Right atrium auricular region (tissue), 2 donors: ENCODE measurements at regions not wholly inside any gene's neighbourhood (a gene's known extent, or its start where the extent isn't known, plus 50 kb on each side); places are given as distances from the start of the nearest gene placed in this dataset.

ENCODE experiments used
- DNase-seq: peaks from one replicate; pipeline ENCODE4 v3.0.0-alpha.2; 2019; ENCODE audit warnings: low spot score
- H3K27ac ChIP-seq, 2 donors: fragments of 200-600 bp; sonication (generic); 1 replicate in 1 of 2; 2 replicates in 1 of 2; pipeline ENCODE4 v1.5.1; 2016 to 2019
- H3K27me3 ChIP-seq, 2 donors: fragments of 200-600 bp; sonication (generic); one replicate each; pipeline versions ENCODE4 v1.5.1 to v1.6.0; 2017 to 2019
- H3K36me3 ChIP-seq: fragments of 200-600 bp; sonication (generic); one replicate; pipeline ENCODE4 v1.5.1; 2016
- H3K4me1 ChIP-seq, 2 donors: fragments of 200-600 bp; sonication (generic); one replicate each; pipeline versions ENCODE4 v1.5.1 to v1.6.0; 2017 to 2019
- H3K4me3 ChIP-seq, 2 donors: fragments of 200-600 bp; sonication (generic); 1 replicate in 1 of 2; 2 replicates in 1 of 2; pipeline ENCODE4 v1.5.1; 2017 to 2019; ENCODE audit warnings: mild to moderate bottlenecking in 1 of 2, moderate library complexity in 1 of 2
- H3K9me3 ChIP-seq, 2 donors: fragments of 200-600 bp; sonication (generic); one replicate each; pipeline ENCODE4 v1.5.1; 2019
- TF ChIP-seq, protein P1 (sequence below), 2 donors: fragments of 200-600 bp; sonication (generic); IDR thresholded peaks; one replicate each; pipeline ENCODE4 v1.5.1; 2019; ENCODE audit warnings: antibody characterized with exemption in 2 of 2

DNA sequence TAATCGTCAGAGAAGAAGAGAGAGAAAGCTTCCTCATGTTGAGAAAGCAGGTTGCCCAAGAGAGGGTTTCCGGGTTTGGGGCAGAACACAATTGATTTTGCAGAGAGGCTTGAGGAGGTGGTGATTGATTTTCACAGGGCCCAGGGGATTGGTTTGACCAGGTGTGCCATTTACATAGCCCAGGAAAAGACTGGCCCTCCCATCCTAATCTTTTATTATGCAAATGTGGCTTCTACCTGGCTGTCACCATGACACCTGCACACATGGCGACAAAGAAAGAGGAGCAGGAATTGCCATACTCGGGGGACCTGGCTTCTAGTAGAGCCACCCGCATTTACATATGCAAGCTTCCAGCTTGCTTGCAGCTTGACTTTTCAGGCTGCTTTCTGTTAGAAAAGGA, 405.3 kb downstream of the PPP4R3C start:
- TF ChIP-seq, protein P1, sequence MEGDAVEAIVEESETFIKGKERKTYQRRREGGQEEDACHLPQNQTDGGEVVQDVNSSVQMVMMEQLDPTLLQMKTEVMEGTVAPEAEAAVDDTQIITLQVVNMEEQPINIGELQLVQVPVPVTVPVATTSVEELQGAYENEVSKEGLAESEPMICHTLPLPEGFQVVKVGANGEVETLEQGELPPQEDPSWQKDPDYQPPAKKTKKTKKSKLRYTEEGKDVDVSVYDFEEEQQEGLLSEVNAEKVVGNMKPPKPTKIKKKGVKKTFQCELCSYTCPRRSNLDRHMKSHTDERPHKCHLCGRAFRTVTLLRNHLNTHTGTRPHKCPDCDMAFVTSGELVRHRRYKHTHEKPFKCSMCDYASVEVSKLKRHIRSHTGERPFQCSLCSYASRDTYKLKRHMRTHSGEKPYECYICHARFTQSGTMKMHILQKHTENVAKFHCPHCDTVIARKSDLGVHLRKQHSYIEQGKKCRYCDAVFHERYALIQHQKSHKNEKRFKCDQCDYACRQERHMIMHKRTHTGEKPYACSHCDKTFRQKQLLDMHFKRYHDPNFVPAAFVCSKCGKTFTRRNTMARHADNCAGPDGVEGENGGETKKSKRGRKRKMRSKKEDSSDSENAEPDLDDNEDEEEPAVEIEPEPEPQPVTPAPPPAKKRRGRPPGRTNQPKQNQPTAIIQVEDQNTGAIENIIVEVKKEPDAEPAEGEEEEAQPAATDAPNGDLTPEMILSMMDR (IDR thresholded peaks at IDR 0.05), result no peak
- DNase-seq, result no peak
- H3K27me3 ChIP-seq, result no peaks in the 10 kb centered on the region
- no peaks in the 10 kb centered on the region for H3K4me1 ChIP-seq
- no peaks in the 10 kb centered on the region for H3K36me3 ChIP-seq
- H3K27ac ChIP-seq, result no peak overlapping the region
- H3K9me3 ChIP-seq, result no peaks in the 10 kb centered on the region
- H3K4me3 ChIP-seq, result no peak overlapping the region

DNA sequence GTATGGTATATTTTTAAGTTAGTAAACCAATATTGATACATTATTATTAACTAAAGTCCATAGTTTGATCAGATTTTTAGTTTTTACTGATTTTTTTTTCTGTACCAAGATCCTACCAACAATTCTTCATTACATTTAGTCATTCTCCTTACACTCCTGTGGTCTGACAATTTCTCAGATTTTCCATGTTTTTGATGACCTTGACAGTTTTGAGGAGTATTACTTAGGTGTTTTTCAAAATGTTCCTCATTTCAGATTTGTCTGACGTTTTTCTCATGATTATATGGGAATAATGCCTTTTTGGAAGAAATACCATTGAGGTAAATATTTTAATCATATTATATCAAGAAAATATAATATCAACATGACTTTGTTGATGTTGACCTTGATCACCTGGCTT, 423.8 kb downstream of the PPP4R3C start:
- H3K36me3 ChIP-seq, result no peaks in the 10 kb centered on the region
- no peaks in the 10 kb centered on the region for H3K27me3 ChIP-seq
- TF ChIP-seq, protein P1 (IDR thresholded peaks at IDR 0.05), result no peak
- H3K27ac ChIP-seq, result no peak overlapping the region
- no peak overlapping the region for H3K4me3 ChIP-seq
- H3K9me3 ChIP-seq, result no peaks in the 10 kb centered on the region
- no peak for DNase-seq
- H3K4me1 ChIP-seq, result no peaks in the 10 kb centered on the region

DNA sequence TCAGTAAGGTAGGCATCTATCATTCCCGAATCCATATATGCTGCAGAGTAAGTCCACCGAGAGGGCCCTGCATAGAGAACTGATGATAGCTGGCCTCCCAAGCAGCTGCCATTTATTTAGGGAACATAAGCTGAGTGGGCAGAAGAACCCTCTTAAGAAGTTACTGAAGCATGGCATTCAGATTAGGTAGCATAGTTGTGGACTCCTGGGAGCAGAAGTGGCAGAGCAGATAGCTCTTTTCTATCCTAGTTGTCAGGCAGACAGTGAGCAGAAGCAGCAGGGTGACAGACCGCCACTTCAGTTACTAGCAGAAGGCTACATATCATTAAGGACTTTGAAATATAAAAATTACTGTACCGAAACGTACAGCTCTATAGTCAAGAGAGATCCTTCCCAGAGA, 454.7 kb downstream of the PPP4R3C start:
- no peak for DNase-seq
- Histone ChIP-seq H3K9me3 (no peaks in the 10 kb centered on the region), H3K36me3 (no peaks in the 10 kb centered on the region), H3K27me3 (no peaks in the 10 kb centered on the region), H3K27ac (no peak overlapping the region), H3K4me1 (no peaks in the 10 kb centered on the region), H3K4me3 (no peak overlapping the region)
- TF ChIP-seq, protein P1 (IDR thresholded peaks at IDR 0.05), result no peak

DNA sequence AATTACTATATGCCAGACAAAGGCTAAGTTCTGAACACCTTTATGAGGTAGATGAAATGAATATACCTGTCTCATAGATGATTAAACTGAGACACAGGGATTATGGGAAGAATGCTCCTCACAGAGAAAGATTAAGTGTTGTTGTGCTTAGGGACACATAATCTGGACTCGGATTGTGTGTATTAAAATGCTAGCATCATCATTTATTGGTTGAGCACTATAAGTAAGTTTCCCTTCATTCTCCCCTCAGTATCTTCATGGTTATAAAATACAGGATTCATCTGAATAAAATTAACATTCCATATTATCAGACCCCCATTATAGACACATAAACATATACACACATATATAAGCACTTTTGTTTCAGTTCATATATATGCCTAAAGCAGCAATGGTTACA, 463.5 kb downstream of the PPP4R3C start:
- Histone ChIP-seq H3K27me3 (no peaks in the 10 kb centered on the region), H3K4me3 (no peak overlapping the region), H3K27ac (no peak overlapping the region), H3K4me1 (no peaks in the 10 kb centered on the region), H3K9me3 (peaks cover 0 to 4% of the 10 kb centered on the region in 2 donors), H3K36me3 (no peaks in the 10 kb centered on the region)
- TF ChIP-seq, protein P1 (IDR thresholded peaks at IDR 0.05), result no peak
- DNase-seq, result no peak

DNA sequence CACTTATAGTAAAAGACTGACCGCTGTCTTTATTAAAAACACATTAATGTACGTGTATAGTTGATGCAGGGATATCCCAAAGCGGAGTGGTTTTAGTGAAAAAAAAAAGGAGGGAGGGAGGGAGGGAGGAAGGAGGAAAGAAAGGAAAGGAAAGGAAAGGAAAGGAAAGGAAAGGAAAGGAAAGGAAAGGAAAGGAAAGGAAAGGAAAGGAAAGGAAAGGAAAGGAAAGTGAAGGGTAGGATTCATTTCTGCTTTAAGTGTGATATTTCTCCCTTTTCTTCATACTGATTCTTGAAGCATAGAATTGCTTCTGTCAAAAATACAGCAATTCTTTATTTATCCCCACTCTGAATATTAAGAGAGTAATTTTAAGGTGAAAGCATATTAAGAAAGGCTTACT, 504.9 kb downstream of the PPP4R3C start:
- Histone ChIP-seq H3K27me3 (no peaks in the 10 kb centered on the region), H3K9me3 (no peaks in the 10 kb centered on the region), H3K27ac (no peak overlapping the region), H3K4me1 (no peaks in the 10 kb centered on the region), H3K36me3 (no peaks in the 10 kb centered on the region), H3K4me3 (no peak overlapping the region)
- TF ChIP-seq, protein P1 (IDR thresholded peaks at IDR 0.05), result no peak
- no peak for DNase-seq

DNA sequence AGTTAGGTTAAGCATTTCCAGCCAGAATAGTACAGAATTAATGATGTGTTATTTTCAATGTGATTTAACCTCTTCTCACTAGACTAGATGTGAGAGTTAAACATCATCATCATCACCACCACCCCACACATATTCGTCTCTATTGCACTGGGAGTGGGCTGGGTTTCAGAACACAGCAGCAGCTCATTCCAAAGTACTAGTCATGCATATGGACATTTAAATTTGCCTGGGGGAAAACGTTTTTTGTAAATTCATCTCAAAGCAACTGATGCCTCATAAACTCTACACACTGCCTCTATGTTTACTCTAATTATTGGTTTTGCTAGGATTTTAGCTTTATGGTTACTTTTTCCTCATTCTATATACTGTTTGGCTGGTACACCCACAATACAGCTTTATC, 509.1 kb downstream of the PPP4R3C start:
- TF ChIP-seq, protein P1 (IDR thresholded peaks at IDR 0.05), result no peak
- H3K36me3 ChIP-seq, result no peaks in the 10 kb centered on the region
- H3K4me1 ChIP-seq, result no peaks in the 10 kb centered on the region
- no peak overlapping the region for H3K27ac ChIP-seq
- DNase-seq, result no peak
- no peaks in the 10 kb centered on the region for H3K9me3 ChIP-seq
- no peak overlapping the region for H3K4me3 ChIP-seq
- no peaks in the 10 kb centered on the region for H3K27me3 ChIP-seq
